ENCODE measurements at regions not wholly inside any gene's neighbourhood (a gene's known extent, or its start where the extent isn't known, plus 50 kb on each side); places are given as distances from the start of the nearest gene placed in this dataset.

DNA sequence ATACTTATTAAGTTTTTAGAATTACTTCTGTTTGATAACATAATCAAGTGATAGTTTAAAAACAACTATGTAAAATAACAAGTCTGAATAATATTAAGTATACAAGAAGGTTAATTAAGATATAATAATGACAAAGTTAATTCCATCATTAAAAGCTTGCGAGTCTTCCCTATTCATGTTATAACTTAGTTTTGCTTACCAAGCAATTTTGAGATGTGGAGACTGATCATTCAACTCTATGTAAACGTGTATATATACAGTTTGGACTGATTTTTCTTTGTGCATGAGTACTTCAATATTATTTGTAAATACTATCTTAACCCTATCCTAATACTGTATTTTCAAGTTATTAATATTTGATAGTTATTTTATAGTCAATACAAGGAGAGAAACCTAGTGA, 870.9 kb downstream of the GBE1 start:
- TF ChIP-seq EZH2 (IDR thresholded peaks at IDR 0.05; ENCODE audit: insufficient read depth, poor library complexity, severe bottlenecking) (no peak), EZH2phosphoT487 (IDR thresholded peaks at IDR 0.05; ENCODE audit: insufficient read depth, low read depth) (no peak)
